ENCODE measurements at regions not wholly inside any gene's neighbourhood (a gene's known extent, or its start where the extent isn't known, plus 50 kb on each side); places are given as distances from the start of the nearest gene placed in this dataset.

GRCh38 chr10:64368298-64368697 is 847.1 kb downstream of the REEP3 start:
- H3K9me2 ChIP-seq (replicated peaks; ENCODE audit: insufficient read depth) = no peaks in the 10 kb centered on the region
- no peaks in the 10 kb centered on the region for H3K9me3 ChIP-seq (ENCODE audit: low read depth)
- no peaks in the 10 kb centered on the region for H3K79me2 ChIP-seq
- H3K36me3 ChIP-seq (replicated peaks; ENCODE audit: insufficient read depth, low read depth) = no peaks in the 10 kb centered on the region
- no peak overlapping the region for H3K27ac ChIP-seq
- TF ChIP-seq CTCF (IDR thresholded peaks at IDR 0.05; ENCODE audit: poor library complexity) = no peak
- H2AFZ ChIP-seq = peak overlapping the region; percentile 19
- no peak overlapping the region for H3K4me2 ChIP-seq
- DNase-seq (ENCODE audit: low spot score) = no peak
- no peaks in the 10 kb centered on the region for H3K27me3 ChIP-seq
- peaks cover 5% of the 10 kb centered on the region for H3K4me1 ChIP-seq (ENCODE audit: insufficient read depth)
- H4K20me1 ChIP-seq (ENCODE audit: insufficient read depth, poor library complexity, severe bottlenecking) = no peaks in the 10 kb centered on the region
- WGBS (ENCODE audit: low lambda C conversion rate, missing lambda C conversion rate) = 77% methylated on average over 3 of the region's 3 CpGs
- H3K4me3 ChIP-seq = no peak overlapping the region

- 34% methylated on average over 1 of the region's 1 CpG for WGBS (ENCODE audit: low lambda C conversion rate, missing lambda C conversion rate)
- H3K79me2 ChIP-seq = no peaks in the 10 kb centered on the region
- peaks cover 9% of the 10 kb centered on the region for H3K4me1 ChIP-seq (ENCODE audit: insufficient read depth)
- no peaks in the 10 kb centered on the region for H4K20me1 ChIP-seq (ENCODE audit: insufficient read depth, poor library complexity, severe bottlenecking)
- no peak overlapping the region for H3K27ac ChIP-seq
- H3K27me3 ChIP-seq = no peaks in the 10 kb centered on the region
- no peak overlapping the region for H3K4me3 ChIP-seq
- H3K36me3 ChIP-seq (replicated peaks; ENCODE audit: insufficient read depth, low read depth) = no peaks in the 10 kb centered on the region
- TF ChIP-seq CTCF (IDR thresholded peaks at IDR 0.05; ENCODE audit: poor library complexity) = no peak
- no peak for TF ChIP-seq EZH2 (IDR thresholded peaks at IDR 0.05; ENCODE audit: borderline replicate concordance)
- TF ChIP-seq EZH2phosphoT487 (IDR thresholded peaks at IDR 0.05; ENCODE audit: low read depth, severe bottlenecking, unreplicated experiment) = no peak
- no peaks in the 10 kb centered on the region for H3K9me2 ChIP-seq (replicated peaks; ENCODE audit: insufficient read depth)
- H3K9me3 ChIP-seq (ENCODE audit: low read depth) = no peaks in the 10 kb centered on the region
- DNase-seq (ENCODE audit: low spot score) = peak; percentile 10
- H3K4me2 ChIP-seq = peak overlapping the region; percentile 5
- H2AFZ ChIP-seq = no peak overlapping the region
Observed at GRCh38 chr10:64369885-64370773, 848.9 kb downstream of the REEP3 start.

GRCh38 chr10:64374346-64374745 is 853.1 kb downstream of the REEP3 start:
- no peaks in the 10 kb centered on the region for H3K79me2 ChIP-seq
- H3K9me2 ChIP-seq (replicated peaks; ENCODE audit: insufficient read depth) = no peaks in the 10 kb centered on the region
- peaks cover 11% of the 10 kb centered on the region for H3K4me1 ChIP-seq (ENCODE audit: insufficient read depth)
- no peak for DNase-seq (ENCODE audit: low spot score)
- H3K4me3 ChIP-seq = no peak overlapping the region
- H3K4me2 ChIP-seq = no peak overlapping the region
- H3K9me3 ChIP-seq (ENCODE audit: low read depth) = no peaks in the 10 kb centered on the region
- no peaks in the 10 kb centered on the region for H3K36me3 ChIP-seq (replicated peaks; ENCODE audit: insufficient read depth, low read depth)
- H3K27me3 ChIP-seq = no peaks in the 10 kb centered on the region
- no peaks in the 10 kb centered on the region for H4K20me1 ChIP-seq (ENCODE audit: insufficient read depth, poor library complexity, severe bottlenecking)
- TF ChIP-seq CTCF (IDR thresholded peaks at IDR 0.05; ENCODE audit: poor library complexity) = no peak
- no peak for TF ChIP-seq EZH2 (IDR thresholded peaks at IDR 0.05; ENCODE audit: borderline replicate concordance)
- TF ChIP-seq EZH2phosphoT487 (IDR thresholded peaks at IDR 0.05; ENCODE audit: low read depth, severe bottlenecking, unreplicated experiment) = no peak
- H2AFZ ChIP-seq = no peak overlapping the region
- no peak overlapping the region for H3K27ac ChIP-seq

All from hepatocyte (in vitro differentiated cells).